ENCODE measurements at regions not wholly inside any gene's neighbourhood (a gene's known extent, or its start where the extent isn't known, plus 50 kb on each side); places are given as distances from the start of the nearest gene placed in this dataset.

DNA sequence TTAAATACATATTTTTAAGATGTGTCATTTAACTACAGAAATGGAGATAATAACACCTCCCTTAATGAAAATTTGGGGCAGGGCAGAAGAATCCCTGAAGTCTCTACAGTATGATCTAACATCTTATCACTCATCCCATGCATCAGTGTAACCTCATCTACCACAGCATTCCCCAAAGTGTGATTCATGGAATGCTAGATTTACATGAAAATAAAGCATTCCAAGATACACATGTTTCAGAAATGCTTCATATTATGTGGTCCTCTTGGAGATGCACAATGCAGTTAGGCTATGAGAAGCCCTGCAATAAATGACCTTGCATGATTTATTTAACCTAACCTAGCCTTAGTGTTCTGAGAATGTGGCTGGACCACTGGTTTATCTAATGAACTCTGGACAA is 166.9 kb upstream of the SYT6 start:
- TF ChIP-seq, protein P1, sequence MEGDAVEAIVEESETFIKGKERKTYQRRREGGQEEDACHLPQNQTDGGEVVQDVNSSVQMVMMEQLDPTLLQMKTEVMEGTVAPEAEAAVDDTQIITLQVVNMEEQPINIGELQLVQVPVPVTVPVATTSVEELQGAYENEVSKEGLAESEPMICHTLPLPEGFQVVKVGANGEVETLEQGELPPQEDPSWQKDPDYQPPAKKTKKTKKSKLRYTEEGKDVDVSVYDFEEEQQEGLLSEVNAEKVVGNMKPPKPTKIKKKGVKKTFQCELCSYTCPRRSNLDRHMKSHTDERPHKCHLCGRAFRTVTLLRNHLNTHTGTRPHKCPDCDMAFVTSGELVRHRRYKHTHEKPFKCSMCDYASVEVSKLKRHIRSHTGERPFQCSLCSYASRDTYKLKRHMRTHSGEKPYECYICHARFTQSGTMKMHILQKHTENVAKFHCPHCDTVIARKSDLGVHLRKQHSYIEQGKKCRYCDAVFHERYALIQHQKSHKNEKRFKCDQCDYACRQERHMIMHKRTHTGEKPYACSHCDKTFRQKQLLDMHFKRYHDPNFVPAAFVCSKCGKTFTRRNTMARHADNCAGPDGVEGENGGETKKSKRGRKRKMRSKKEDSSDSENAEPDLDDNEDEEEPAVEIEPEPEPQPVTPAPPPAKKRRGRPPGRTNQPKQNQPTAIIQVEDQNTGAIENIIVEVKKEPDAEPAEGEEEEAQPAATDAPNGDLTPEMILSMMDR (IDR thresholded peaks at IDR 0.05 in 4 of 5, conservative IDR thresholded peaks at IDR 0.05 in 1 of 5), result no peak
- no peak for TF ChIP-seq POLR2A (IDR thresholded peaks at IDR 0.05)
